SK-N-MC (cell line): ENCODE measurements at regions not wholly inside any gene's neighbourhood (a gene's known extent, or its start where the extent isn't known, plus 50 kb on each side); places are given as distances from the start of the nearest gene placed in this dataset.

ENCODE experiments used
- DNase-seq: peaks from one replicate; pipeline ENCODE4 v3.0.0-alpha.2; 2011; ENCODE audit warnings: low read depth, low spot score
- H3K27ac ChIP-seq: fragments of 200-600 bp; sonication (generic); 2 replicates; pipeline ENCODE4 v1.5.1; 2016; ENCODE audit warnings: mixed run types
- H3K36me3 ChIP-seq: fragments of 200-600 bp; sonication (generic); 2 replicates; pipeline ENCODE4 v1.6.1; 2017; ENCODE audit warnings: antibody characterized with exemption, low read length, mixed read lengths; ENCODE audit not compliant: insufficient read depth
- H3K4me3 ChIP-seq: fragments of 200-600 bp; sonication (generic); 2 replicates; pipeline ENCODE4 v1.5.1; 2016
- H3K9ac ChIP-seq: fragments of 200-600 bp; sonication (generic); 2 replicates; pipeline ENCODE4 v1.8.0; 2017; ENCODE audit warnings: mixed run types, mixed read lengths; ENCODE audit not compliant: insufficient read length
- H3K9me3 ChIP-seq: fragments of 200-600 bp; sonication (generic); 2 replicates; pipeline ENCODE4 v1.6.1; 2017; ENCODE audit warnings: low read depth, mild to moderate bottlenecking, antibody characterized with exemption, low read length, moderate library complexity, mixed read lengths
- EZH2 ChIP-seq: fragments of 200-600 bp; sonication (generic); IDR thresholded peaks from one replicate; pipeline ENCODE4 v1.6.1; 2017; ENCODE audit warnings: antibody characterized with exemption
- FOXP2 ChIP-seq: optimal IDR thresholded peaks from 2 replicates; pipeline ENCODE3; 2011; ENCODE audit warnings: mild to moderate bottlenecking, moderate library complexity; ENCODE audit not compliant: insufficient read depth; ENCODE audit errors: extremely low read length, control extremely low read depth
- POLR2AphosphoS5 ChIP-seq: IDR thresholded peaks from 2 replicates; pipeline ENCODE4 v1.6.1; 2012; ENCODE audit warnings: mild to moderate bottlenecking, low read depth, low read length, borderline replicate concordance

- TF ChIP-seq EZH2 (no peak), POLR2AphosphoS5 (no peak), FOXP2 (no peak)
- Histone ChIP-seq H3K27ac (no peak overlapping the region), H3K9me3 (no peaks in the 10 kb centered on the region), H3K4me3 (no peak overlapping the region), H3K9ac (no peak overlapping the region), H3K36me3 (no peaks in the 10 kb centered on the region)
- no peak for DNase-seq
These were observed 405.0 kb upstream of the DDX18 start for GRCh38 chr2:117409443-117409842.

DNA sequence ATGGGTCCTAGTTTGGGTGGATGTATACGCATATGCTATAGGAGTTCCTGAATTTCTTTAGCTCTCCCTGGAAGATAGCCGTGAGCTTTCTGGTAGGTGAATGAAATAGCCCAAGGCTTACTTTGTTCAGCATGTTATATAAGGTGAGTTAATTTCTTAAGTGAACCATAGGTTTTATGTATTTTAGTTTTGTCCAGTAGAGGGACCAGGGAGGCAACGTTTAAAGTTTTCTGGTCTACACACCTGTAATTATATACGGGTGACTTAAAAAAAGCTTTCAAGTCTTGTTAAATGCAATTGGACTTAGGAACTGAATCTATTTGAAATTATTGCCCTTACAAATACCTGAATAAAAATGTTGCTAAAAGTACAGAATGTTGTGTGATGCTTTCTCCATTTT, 402.5 kb upstream of the DDX18 start:
- Histone ChIP-seq H3K9me3 (no peaks in the 10 kb centered on the region), H3K9ac (no peak overlapping the region), H3K27ac (no peak overlapping the region), H3K4me3 (no peak overlapping the region), H3K36me3 (no peaks in the 10 kb centered on the region)
- no peak for TF ChIP-seq FOXP2
- TF ChIP-seq POLR2AphosphoS5 = no peak
- no peak for TF ChIP-seq EZH2
- no peak for DNase-seq

- TF ChIP-seq FOXP2 (no peak), EZH2 (no peak), POLR2AphosphoS5 (no peak)
- H3K4me3 ChIP-seq = no peak overlapping the region
- H3K9me3 ChIP-seq = no peaks in the 10 kb centered on the region
- DNase-seq = no peak
- no peak overlapping the region for H3K27ac ChIP-seq
- no peaks in the 10 kb centered on the region for H3K36me3 ChIP-seq
- H3K9ac ChIP-seq = no peak overlapping the region
These were observed 381.7 kb upstream of the DDX18 start for GRCh38 chr2:117432746-117433145.

GRCh38 chr2:117436697-117437096, 377.8 kb upstream of the DDX18 start:
- H3K27ac ChIP-seq = no peak overlapping the region
- no peak overlapping the region for H3K4me3 ChIP-seq
- TF ChIP-seq EZH2 (no peak), FOXP2 (no peak), POLR2AphosphoS5 (no peak)
- no peak for DNase-seq
- H3K9ac ChIP-seq = no peak overlapping the region
- no peaks in the 10 kb centered on the region for H3K36me3 ChIP-seq
- no peaks in the 10 kb centered on the region for H3K9me3 ChIP-seq

DNA sequence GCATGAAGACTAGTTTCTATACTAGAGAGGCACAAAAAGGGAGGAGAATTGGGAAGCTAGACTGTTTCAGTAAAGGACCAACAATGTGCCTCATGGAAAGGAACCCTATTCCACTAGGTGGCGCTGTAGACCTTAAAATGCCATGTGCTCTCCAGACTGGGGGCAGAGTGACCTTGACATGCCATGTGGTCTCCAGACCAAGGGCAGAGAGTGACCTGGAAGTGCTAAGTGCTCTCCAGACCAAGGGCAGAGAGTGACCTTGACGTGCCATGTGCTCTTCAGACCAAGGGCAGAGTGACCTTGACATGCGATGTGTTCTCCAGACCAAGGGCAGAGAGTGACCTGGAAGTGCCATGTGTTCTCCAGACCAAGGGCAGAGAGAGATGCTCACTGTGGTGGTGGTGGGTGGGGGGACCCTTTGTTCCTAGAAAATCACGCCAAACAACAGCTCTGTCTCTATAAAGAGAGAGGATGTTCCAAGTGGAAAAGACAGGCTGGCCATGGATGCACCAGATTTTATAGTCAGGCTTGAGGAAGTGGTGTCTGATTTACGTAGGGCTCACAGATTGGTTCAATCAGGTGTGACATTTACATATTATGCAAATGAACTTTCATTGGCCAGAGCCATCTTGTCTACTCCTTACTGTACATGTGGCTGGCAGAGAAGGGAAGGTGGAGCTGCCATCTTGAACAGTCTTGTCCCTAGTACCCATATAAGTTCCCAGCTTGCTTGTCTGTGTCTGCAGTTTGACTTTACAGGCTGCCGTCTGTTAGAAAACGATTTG, 344.0 kb upstream of the DDX18 start:
- Histone ChIP-seq H3K4me3 (no peak overlapping the region), H3K36me3 (no peaks in the 10 kb centered on the region), H3K9me3 (no peaks in the 10 kb centered on the region), H3K9ac (no peak overlapping the region), H3K27ac (no peak overlapping the region)
- DNase-seq = peak; percentile 10
- TF ChIP-seq POLR2AphosphoS5 (no peak), FOXP2 (no peak), EZH2 (no peak)

DNA sequence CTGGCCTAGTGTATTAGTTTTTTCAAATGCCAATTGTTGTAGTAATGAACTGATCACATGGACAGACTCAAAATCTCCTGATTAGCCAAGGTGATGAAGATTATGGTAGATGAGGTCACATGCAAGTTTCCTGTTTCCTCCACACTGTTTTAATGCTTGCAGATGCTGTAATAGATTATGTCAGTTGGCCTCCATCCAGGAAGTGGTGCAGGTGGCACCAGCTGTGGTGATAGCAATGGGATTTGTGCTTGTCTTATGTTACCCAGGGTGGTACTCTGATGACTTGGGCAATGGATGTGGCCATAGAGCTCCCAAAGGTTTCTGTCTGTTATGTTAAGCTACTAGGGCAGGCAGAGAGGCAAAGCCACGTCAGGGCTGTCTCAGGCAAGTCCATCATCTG, 332.9 kb upstream of the DDX18 start:
- H3K27ac ChIP-seq = no peak overlapping the region
- H3K9ac ChIP-seq = no peak overlapping the region
- H3K9me3 ChIP-seq = no peaks in the 10 kb centered on the region
- no peak overlapping the region for H3K4me3 ChIP-seq
- TF ChIP-seq POLR2AphosphoS5 (no peak), FOXP2 (no peak), EZH2 (no peak)
- no peaks in the 10 kb centered on the region for H3K36me3 ChIP-seq
- no peak for DNase-seq

DNA sequence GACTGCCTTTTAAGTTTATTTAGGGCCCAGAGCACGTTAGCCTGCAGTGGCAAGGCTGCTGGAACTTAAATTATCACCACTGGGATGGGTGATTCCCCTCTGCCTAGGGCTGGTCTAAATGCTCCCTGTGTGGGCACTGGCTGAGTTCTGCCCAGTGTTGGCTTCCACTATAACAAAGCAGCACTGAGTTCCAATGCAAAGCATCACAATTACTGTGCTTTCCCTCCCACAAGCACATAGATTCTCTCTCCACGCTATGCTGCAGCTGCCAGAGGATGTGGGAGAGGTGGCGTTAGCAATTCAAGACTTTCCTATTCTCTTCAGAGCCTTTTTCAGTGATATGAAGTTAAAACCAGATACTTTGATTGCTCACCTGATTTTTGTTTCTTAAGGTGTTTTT, 328.9 kb upstream of the DDX18 start:
- Histone ChIP-seq H3K9me3 (no peaks in the 10 kb centered on the region), H3K36me3 (no peaks in the 10 kb centered on the region), H3K9ac (no peak overlapping the region), H3K4me3 (no peak overlapping the region), H3K27ac (no peak overlapping the region)
- no peak for DNase-seq
- no peak for TF ChIP-seq EZH2
- no peak for TF ChIP-seq FOXP2
- no peak for TF ChIP-seq POLR2AphosphoS5

- no peak overlapping the region for H3K27ac ChIP-seq
- no peaks in the 10 kb centered on the region for H3K9me3 ChIP-seq
- H3K4me3 ChIP-seq = no peak overlapping the region
- no peaks in the 10 kb centered on the region for H3K36me3 ChIP-seq
- H3K9ac ChIP-seq = no peak overlapping the region
- no peak for TF ChIP-seq POLR2AphosphoS5
- no peak for TF ChIP-seq FOXP2
- TF ChIP-seq EZH2 = no peak
- DNase-seq = no peak
These were observed 328.4 kb upstream of the DDX18 start for GRCh38 chr2:117486081-117486480.
